ENCODE measurements at regions not wholly inside any gene's neighbourhood (a gene's known extent, or its start where the extent isn't known, plus 50 kb on each side); places are given as distances from the start of the nearest gene placed in this dataset.

- no peak overlapping the region for H3K27ac ChIP-seq
- DNase-seq (ENCODE audit: low read depth in 1 of 2, low spot score in 1 of 2) = no peak
- ChIA-PET CTCF (no interaction called here), POLR2A (no interaction called here)
- H3K9me3 ChIP-seq = no peaks in the 10 kb centered on the region
- no peak overlapping the region for H3K4me2 ChIP-seq
- WGBS (ENCODE audit: missing lambda C conversion rate) = 7% methylated on average over 1 of the region's 1 CpG
- no peak for ATAC-seq
- H3K4me3 ChIP-seq = no peak overlapping the region
- peak; percentile 72 for FAIRE-seq
- TF ChIP-seq HES2 (IDR thresholded peaks at IDR 0.05) (no peak), HDAC2 (IDR thresholded peaks at IDR 0.05) (no peak), POLR2A (IDR thresholded peaks at IDR 0.05; ENCODE audit: low read length) (no peak), MAX (IDR thresholded peaks at IDR 0.05) (no peak), RAD21 (conservative IDR thresholded peaks at IDR 0.05 in 1 of 2, IDR thresholded peaks at IDR 0.05 in 1 of 2) (no peak), KDM1A (IDR thresholded peaks at IDR 0.05; ENCODE audit: low read depth) (no peak), JUNB (IDR thresholded peaks at IDR 0.05) (no peak), CBX2 (IDR thresholded peaks at IDR 0.05; ENCODE audit: borderline replicate concordance, low read depth) (no peak), SREBF2 (IDR thresholded peaks at IDR 0.05) (no peak), NR3C1 (IDR thresholded peaks at IDR 0.05) (no peak), CHD4 (IDR thresholded peaks at IDR 0.05; ENCODE audit: borderline replicate concordance) (no peak)
- no peaks in the 10 kb centered on the region for H3K4me1 ChIP-seq
Observed at GRCh38 chrX:26908218-26908617, 554.9 kb downstream of the PPP4R3C start.

GRCh38 chrX:26889574-26889973, 573.6 kb downstream of the PPP4R3C start:
- TF ChIP-seq ZNF302 (CRISPR knock-in tag; IDR thresholded peaks at IDR 0.05) (no peak), JUNB (IDR thresholded peaks at IDR 0.05) (no peak), JUN (IDR thresholded peaks at IDR 0.05) (no peak), EHMT2 (IDR thresholded peaks at IDR 0.05; ENCODE audit: low read depth) (no peak), CBX8 (IDR thresholded peaks at IDR 0.05) (no peak), TP53 (CRISPR knock-in tag; IDR thresholded peaks at IDR 0.05) (no peak), RCOR1 (IDR thresholded peaks at IDR 0.05; ENCODE audit: low read depth, low read length) (no peak)
- Histone ChIP-seq H3K4me3 (no peak overlapping the region), H3K4me1 (no peaks in the 10 kb centered on the region), H3K9me3 (no peaks in the 10 kb centered on the region), H3K27ac (no peak overlapping the region), H3K4me2 (no peak overlapping the region)
- 3% methylated on average over 3 of the region's 3 CpGs for WGBS (ENCODE audit: missing lambda C conversion rate)
- ChIA-PET CTCF (no interaction called here), POLR2A (no interaction called here)
- no peak for DNase-seq (ENCODE audit: low read depth in 1 of 2, low spot score in 1 of 2)
- FAIRE-seq = no peak
- ATAC-seq = no peak

- ChIA-PET CTCF (no interaction called here), POLR2A (no interaction called here)
- no peak for ATAC-seq
- no peak for FAIRE-seq
- H3K4me2 ChIP-seq = no peak overlapping the region
- H3K9me3 ChIP-seq = no peaks in the 10 kb centered on the region
- 33% methylated on average over 10 of the region's 29 CpGs for WGBS (ENCODE audit: missing lambda C conversion rate)
- no peak overlapping the region for H3K27ac ChIP-seq
- no peak for TF ChIP-seq ZNF302 (CRISPR knock-in tag; IDR thresholded peaks at IDR 0.05)
- TF ChIP-seq RARB (CRISPR knock-in tag; IDR thresholded peaks at IDR 0.05) = no peak
- no peak for TF ChIP-seq SREBF2 (IDR thresholded peaks at IDR 0.05)
- no peak for TF ChIP-seq PBX3 (IDR thresholded peaks at IDR 0.05)
- TF ChIP-seq NPAS2 (CRISPR knock-in tag; IDR thresholded peaks at IDR 0.05; ENCODE audit: borderline replicate concordance) = no peak
- TF ChIP-seq GATA3 (IDR thresholded peaks at IDR 0.05; ENCODE audit: borderline replicate concordance) = no peak
- TF ChIP-seq BHLHE40 (IDR thresholded peaks at IDR 0.05; ENCODE audit: low read depth, low read length) = no peak
- no peak for TF ChIP-seq EP300 (IDR thresholded peaks at IDR 0.05)
- TF ChIP-seq CEBPB (IDR thresholded peaks at IDR 0.05) = no peak
- TF ChIP-seq FOSL2 (IDR thresholded peaks at IDR 0.05) = no peak
- no peak for TF ChIP-seq FOSL2 (CRISPR knock-in tag; IDR thresholded peaks at IDR 0.05)
- TF ChIP-seq HMGXB4 (CRISPR knock-in tag; IDR thresholded peaks at IDR 0.05; ENCODE audit: borderline replicate concordance) = no peak
- no peak for TF ChIP-seq ATOH8 (CRISPR knock-in tag; IDR thresholded peaks at IDR 0.05; ENCODE audit: low read depth)
- no peak for TF ChIP-seq CHD2 (IDR thresholded peaks at IDR 0.05; ENCODE audit: low read length, partially characterized antibody)
- DNase-seq (ENCODE audit: low read depth in 1 of 2, low spot score in 1 of 2) = no peak
- no peaks in the 10 kb centered on the region for H3K4me1 ChIP-seq
- no peak overlapping the region for H3K4me3 ChIP-seq
Observed at GRCh38 chrX:26873736-26874135, 589.4 kb downstream of the PPP4R3C start.

All from A549 (cell line).